Muscle of back (tissue), 3 donors: ENCODE measurements at regions not wholly inside any gene's neighbourhood (a gene's known extent, or its start where the extent isn't known, plus 50 kb on each side); places are given as distances from the start of the nearest gene placed in this dataset.
"Not testable (repeated sequence)": the region's sequence is repeated elsewhere in the genome, so short reads cannot be mapped to it uniquely, and the experiment has no call there.

Experiments
- DNase-seq, 3 donors: peaks; one replicate each; pipeline versions ENCODE4 v3.0.0 to v3.0.0-alpha.2; 2013

DNA sequence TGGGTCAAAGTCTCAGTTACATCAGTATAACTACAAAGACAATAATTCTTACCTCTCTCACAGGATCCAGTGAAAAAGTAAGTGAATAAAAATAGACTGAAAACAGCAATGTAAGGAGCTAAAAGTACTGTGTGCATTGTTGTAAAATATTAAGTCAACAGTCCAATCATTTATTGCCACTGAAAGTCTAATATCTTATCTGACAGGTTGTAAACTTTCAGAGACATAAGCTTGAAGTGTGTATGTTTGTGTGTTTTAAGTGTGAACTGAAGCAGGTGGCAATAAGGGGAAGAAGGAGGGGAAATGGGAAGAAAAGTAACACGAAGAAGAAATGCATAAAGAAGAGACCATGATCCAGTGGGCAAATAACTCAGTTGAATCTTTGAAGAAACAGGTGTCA, 229.7 kb upstream of the TAS2R1 start:
- no peak for DNase-seq

DNA sequence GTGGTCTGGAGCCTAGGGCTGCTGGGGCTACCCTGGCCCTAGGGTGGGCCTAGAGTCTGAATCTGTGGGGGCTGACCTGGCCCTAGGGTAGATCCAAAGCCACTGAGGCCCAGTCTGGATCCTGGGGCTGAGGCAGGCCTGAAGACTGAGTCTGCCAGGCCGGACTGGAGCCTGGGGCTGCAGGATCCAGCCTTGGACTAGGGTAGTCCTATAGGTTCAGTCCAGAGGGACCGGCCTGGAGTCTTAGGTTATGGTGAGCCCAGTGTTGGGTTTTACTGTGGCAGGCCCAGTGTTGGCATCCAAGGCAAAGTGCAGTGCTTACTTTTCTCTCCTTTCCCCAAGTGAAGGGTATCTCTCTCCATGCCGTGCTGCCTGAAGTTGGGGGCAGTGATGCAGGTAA, 227.9 kb upstream of the TAS2R1 start:
- no peak for DNase-seq

DNA sequence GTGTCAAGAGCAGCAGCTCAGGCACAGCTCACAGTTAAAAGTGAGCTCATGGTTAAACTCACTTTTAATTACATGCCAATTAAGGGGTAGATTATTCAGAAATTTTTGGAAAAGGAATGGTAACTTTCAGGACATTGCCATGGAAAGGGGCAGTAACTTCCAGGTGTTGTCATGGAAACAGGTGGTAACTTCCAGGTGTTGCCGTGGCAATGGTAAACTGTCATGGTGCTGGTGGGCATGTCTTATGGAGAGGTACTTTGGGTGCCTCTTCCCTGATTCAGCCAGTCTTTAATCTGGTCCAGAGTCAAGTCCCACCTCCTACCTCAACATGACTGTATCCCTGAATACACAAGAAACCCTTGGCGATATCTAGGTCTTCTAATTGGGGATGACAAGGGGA, 223.2 kb upstream of the TAS2R1 start:
- DNase-seq, result no peak

- peak in 1 of 3 donors; percentile 22 for DNase-seq
These were observed 222.5 kb upstream of the TAS2R1 start for GRCh38 chr5:9852671-9853070.

DNA sequence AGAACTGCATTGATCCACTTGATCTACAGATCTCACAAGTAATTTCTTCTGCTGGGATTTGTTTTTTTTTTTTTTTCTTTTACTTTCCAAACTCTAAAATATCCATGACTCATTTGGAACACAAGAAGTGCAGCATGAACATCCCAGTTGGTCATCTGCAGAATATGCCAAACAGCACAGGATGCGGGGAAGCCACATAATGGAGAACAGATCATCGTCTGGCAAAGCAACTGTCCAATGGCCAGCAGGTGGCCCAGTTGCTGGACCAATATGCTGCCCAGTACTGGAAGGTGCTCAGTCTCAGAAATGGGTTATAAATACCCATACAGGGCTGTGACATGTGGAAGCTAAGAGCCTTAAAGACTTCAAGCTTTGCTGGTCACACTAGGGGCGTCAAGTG, 221.3 kb upstream of the TAS2R1 start:
- peak in 2 of 3 donors; percentile 32 to 78 for DNase-seq

DNA sequence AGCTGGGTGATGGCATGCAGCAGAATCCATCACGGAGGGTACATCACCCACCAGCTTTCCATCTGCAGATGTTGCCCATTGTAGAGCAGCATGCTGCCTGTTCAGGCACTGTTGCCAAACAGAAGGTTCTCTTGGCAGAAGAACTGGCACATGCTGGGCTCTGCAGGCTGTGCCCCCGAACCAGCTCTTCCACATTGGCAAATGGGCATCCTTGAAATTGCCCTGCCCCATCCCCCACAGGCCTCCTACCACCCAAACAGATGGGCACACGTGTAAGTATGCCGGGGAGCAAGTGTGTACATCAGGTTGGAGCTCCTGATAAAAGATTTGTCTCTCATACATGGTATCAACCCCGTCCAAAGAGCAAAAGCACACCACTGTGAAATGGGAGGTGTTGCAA, 220.3 kb upstream of the TAS2R1 start:
- no peak for DNase-seq

DNA sequence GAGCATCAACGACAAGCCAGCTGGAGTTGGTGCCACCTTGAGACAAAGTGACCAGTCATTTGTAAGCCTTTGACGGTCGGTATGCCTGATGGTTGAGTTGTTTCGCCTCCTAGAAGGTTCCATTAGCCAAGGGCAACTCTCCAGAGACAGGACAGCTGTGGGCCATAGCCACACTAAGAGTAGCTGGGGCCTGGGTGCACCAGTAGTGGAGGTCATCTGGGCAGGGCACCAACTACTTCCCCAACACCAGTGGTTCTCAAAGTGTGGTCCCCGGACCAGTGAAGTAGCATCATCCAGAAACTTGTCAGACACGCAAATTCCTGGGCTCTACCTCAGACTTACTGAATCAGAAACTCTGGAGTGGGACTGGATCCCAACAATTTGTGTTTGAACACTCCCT, 217.5 kb upstream of the TAS2R1 start:
- no peak for DNase-seq

DNA sequence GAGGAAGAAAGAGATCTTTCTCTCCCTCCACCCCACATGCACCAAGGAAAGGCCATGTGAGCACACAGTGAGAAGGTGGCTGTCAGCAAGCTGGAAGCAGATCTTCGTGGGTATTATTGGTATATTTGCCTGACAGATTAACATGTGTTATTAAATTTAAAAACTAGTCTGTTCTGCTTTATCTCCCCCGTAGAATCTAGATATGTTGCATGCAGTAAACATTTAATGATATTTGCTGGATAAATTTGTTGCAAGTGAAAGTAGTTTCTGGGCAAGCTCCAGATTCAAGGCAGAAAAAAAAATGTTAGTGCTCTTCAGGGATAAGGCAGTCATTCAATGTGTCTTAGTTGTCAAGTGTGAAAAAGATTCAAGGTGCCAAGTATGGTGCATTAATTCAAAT, 215.0 kb upstream of the TAS2R1 start:
- DNase-seq, result no peak

DNA sequence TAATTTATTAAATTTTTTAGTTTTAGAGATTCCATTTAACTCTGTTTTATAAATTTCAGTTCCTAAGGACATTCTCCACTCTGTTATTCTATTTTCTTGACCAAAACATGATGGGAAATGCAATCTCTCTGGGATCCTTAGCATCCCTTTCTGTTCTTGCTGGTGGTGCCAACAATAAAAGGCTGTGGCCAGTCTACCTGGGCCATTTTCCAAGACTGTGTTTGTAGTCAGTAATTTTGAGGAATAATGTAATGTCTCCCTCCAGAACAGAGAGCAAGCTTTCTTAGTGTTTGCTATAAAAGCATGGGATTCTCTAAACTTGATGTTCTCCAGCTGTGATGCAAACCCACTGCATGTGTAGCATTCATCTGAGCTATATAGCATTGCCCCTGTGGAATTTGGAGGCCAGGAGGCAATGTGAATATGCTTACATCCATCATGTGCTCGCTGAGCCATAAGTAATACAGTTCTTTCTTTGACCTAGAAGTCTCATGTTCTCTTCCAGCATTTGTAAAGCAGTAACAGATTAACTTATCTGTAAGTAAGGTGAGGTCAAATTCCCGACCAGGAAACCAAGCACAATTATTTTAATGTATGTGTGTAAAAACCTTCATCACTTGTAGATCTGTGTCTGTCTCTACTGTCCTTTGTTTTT, 211.5 kb upstream of the TAS2R1 start:
- no peak for DNase-seq

GRCh38 chr5:9838916-9839315, 208.8 kb upstream of the TAS2R1 start:
- peak in 1 of 3 donors; percentile 55 for DNase-seq

DNA sequence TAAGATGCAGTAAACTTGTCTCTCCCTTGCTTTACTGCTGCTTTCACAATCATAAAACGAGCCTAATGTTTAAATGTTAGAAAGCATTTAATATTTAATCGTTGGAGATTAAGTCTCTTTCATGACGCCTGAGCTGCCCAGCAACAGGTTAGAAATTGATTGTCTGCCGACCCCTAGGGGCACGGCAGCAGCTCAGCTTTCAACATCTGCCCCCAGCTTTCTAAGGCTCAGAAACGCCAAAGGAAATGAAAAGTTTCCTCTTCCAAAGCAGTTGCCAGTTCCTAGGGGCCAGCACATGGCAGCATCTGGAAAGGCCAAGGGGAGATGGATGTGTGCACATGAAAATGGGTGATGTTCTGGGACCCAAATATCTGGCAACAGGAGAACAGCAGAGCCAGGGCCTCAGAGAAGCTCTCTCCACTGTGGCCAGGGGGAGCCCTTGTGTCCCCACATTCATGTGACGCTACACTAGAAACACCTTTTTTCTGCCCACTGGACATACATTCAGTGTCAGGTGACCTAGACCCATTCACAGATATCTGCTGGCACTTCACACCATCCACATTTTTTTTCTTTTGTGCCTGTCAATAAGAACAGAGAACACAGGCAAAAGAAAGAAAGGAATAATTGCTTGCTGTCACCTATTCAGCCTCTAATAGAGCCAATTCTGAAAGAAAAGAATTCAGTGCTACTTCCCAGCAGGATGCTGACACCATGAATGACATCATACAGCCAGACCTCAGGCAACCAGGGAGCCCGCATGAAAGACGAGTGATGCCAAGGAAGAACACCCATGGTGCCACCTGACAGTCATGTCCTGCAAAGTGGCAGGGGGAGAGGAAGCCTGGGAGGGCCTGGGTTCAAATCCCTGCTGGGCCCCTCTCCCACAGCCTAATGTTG, 205.0 kb upstream of the TAS2R1 start:
- peak in 1 of 3 donors; percentile 44 for DNase-seq

DNA sequence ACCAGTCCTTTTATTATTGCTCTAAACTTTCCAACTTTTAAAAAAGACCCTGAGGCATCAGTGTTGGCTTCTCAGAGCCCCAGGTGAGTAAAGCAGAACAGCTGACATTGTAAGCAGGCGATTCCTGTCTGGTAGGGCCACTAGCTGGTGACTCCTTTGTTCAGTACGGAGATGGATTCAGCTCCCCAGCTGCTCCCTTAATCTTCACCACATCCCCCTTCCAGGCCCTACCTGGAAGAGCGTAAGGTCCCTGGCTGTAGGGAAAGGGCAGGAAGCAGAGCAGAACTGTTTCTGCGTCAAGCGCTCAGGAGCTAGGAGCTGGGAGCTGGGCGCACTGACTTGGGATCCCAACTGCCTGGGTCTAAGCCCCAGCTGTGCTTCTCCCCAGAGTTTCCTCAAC, 203.7 kb upstream of the TAS2R1 start:
- DNase-seq, result no peak

- no peak for DNase-seq
These were observed 202.8 kb upstream of the TAS2R1 start for GRCh38 chr5:9832921-9833320.

DNA sequence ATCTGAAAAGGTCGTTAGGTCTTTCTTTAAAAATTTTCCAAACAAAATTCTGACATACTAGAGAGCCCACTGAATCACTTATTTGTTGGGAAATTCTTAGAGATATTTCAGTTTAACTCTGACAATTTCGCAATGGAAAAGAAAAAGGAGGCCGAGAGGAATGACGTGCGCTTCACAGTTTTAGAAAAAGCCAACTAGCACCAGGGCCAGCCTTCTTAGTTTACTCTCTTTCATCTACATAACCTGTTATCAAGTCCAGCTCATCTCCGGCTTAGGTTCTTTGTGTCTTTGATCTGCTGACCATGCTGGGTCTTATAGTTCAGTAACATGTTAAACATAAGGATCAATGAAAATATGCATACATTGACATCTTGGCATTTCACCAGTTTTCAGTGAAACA, 201.7 kb upstream of the TAS2R1 start:
- no peak for DNase-seq

DNA sequence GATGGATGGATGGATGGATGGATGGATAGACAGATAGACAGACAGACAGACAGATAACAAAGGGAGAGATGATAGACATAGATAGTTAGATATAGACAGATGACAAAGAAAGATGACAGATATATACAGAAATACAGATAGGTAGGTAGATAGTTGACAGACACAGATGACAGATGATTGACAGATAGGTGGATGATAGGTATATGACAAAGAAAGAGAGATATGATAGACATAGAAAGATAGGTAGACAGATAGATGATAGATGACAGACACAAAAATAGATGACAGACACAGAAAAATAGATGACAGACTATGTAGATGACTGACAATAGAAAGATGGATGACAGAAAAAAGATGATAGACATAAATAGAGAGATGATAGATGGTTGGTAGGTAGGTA, 200.0 kb upstream of the TAS2R1 start:
- no peak for DNase-seq

DNA sequence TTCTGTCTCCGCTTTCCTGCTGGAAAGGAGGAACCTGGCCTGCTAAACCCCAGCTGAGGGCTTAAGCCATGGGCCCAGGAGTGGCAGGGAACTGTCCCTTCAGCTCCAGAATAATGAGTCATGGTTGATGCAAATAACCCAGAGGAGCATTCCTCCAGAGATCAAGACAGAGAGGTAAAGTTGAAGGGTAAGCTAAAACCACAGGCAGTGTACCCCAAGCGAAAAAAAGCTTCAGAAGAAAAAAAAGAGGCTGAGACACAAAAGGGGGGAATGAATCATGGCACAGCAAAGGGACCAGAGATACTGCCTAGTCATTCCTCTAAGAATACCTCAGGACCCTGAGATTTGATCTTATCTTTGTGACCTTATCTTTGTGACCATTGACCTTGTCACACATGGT, 199.5 kb upstream of the TAS2R1 start:
- no peak for DNase-seq

GRCh38 chr5:9820691-9821449, 190.7 kb upstream of the TAS2R1 start:
- DNase-seq, result peak; percentile 33 to 82 (median 36)

DNA sequence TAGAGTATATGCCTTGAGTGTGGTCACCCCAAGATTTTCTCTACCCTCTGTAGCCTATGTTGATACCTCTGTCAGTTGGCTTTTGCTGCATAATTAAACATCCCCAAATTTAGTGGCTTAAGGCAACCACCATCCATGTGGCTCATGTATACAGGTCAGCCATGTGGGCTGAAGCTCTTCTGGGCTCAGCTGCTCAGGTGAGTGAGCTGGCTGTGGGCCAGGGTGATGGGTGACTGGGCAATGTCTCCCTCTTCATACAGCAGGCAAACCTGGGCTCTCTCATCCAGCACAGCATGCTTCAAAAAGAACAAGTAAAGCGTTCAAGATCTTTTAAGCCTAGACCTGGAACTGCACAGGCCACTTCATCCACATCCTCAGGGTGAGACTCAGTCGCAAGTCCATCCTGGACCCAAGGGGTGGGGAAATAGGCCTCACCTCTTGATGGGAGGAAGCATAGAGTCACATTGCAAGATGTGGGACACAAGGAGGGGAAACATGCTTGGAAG, 188.2 kb upstream of the TAS2R1 start:
- no peak for DNase-seq

DNA sequence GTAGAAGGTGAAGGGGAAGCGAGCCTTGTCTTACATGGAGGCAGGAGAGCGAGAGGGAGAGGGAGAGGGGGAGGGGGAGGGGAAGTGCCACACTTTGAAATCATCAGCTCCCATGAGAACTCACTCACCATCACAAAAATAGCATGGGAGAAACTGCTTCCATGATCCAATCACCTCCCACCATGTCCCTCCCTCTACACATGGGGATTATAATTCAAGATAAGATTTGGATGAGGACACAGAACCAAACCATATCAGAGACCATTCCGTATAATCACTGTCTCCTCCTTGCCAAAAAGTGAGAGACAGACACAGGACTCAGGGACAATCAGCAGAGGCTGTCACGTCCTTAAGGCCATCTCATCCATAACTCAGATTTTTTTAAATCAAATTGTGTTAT, 187.7 kb upstream of the TAS2R1 start:
- DNase-seq, result no peak

- no peak for DNase-seq
These were observed 184.9 kb upstream of the TAS2R1 start for GRCh38 chr5:9815051-9815450.

DNA sequence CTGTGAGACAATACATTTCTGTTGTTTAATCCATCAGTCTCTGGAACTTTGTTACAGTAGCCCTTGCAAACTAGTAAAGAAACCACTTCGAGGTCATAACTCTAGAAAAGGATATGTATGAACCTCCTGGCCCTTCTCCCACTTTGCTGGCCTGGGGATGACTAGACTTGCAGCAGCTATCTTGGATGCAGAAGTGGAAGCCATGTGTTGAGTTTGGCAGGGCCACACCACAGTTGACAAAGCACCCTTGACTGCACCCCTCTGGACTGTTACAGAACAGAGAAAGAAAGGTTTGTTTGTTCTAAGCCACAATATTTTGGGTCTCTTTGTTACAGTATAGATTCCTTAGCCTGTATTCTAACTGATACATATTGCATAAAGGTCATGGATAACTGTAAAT, 183.2 kb upstream of the TAS2R1 start:
- DNase-seq, result no peak

DNA sequence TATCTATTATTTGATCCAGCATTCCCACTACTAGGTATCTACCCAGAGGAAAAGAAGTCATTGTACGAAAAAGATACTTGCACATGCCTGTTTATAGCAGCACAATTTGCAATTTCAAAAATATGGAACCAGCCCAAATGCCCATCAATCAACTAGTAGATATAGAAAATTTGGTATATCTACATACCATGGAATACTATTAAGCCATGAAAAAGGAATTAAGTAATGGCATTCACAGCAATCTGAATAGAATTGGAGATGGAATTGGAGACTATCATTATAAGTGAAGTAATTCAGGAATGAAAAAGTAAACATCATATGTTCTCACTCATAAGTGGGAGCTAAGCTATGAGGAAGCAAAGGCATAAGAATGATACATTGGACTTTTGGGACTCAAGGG, 177.2 kb upstream of the TAS2R1 start:
- DNase-seq, result not testable (repeated sequence)

DNA sequence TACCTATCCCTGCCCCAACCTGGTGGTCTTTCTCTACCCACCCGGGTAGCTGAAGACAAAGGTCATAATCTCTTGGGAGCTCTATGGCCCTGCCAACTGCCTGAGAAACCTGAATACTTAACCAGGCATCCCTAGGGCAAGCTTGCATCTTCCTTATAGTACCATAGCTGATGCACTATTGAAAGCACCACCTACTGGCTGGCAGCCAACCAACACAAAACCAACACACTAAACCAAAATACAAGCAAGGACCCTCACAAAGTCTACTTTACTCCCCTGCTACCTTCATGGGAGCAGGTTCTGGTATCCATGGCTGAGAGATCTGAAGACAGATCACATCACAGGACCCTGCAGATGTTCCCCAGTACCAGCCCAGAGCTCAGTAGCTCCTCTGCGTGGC, 171.8 kb upstream of the TAS2R1 start:
- no peak for DNase-seq
